ENCODE measurements at regions not wholly inside any gene's neighbourhood (a gene's known extent, or its start where the extent isn't known, plus 50 kb on each side); places are given as distances from the start of the nearest gene placed in this dataset.

GRCh38 chr6:134706153-134706552 is 243.7 kb downstream of the ALDH8A1 start:
- Histone ChIP-seq H3K4me1 (ENCODE audit: control insufficient read depth, extremely low read depth, insufficient read depth, low read length) (no peaks in the 10 kb centered on the region), H3K79me2 (ENCODE audit: control insufficient read depth, insufficient read depth, low read length) (no peaks in the 10 kb centered on the region), H3K36me3 (ENCODE audit: control insufficient read depth in 2 of 2, extremely low read depth in 1 of 2, insufficient read depth in 2 of 2, low read length in 2 of 2) (no peaks in the 10 kb centered on the region), H3K9me3 (replicated peaks; ENCODE audit: control insufficient read depth, insufficient read depth, low read length) (no peaks in the 10 kb centered on the region), H3K4me2 (ENCODE audit: insufficient read depth, low read length) (no peak overlapping the region), H3K9ac (replicated peaks; ENCODE audit: extremely low read depth, insufficient read depth, low read length) (no peak overlapping the region), H2AFZ (ENCODE audit: low read depth, low read length) (no peak overlapping the region), H4K20me1 (replicated peaks; ENCODE audit: control insufficient read depth, extremely low read depth, insufficient read depth, low read length) (no peaks in the 10 kb centered on the region), H3K27me3 (ENCODE audit: control insufficient read depth in 2 of 2, insufficient read depth in 2 of 2, low read length in 2 of 2) (peaks cover 0 to 3% of the 10 kb centered on the region in 2 experiments), H3K9me1 (replicated peaks; ENCODE audit: control insufficient read depth, extremely low read depth, insufficient read depth, low read length) (no peaks in the 10 kb centered on the region), H3K4me3 (replicated peaks in 1 of 3; ENCODE audit: insufficient read depth in 1 of 3, low read depth in 1 of 3, low read length in 3 of 3) (no peak overlapping the region), H3K27ac (ENCODE audit: insufficient read depth, low read depth, low read length) (no peak overlapping the region)
- intact Hi-C loops (cut with micrococcal nuclease) (no loop called here), dilution Hi-C loops (cut with MboI; ENCODE audit: extremely low pct_ligation_motif_present, low sequenced_read_pairs) (no loop called here)
- FAIRE-seq = no peak
- ChIA-PET POLR2A (no interaction called here), CTCF (interaction anchor here (1.0 to 1.8 kb wide), 2 partner anchors 9 to 15 kb away, joined by 4 to 5 read pairs; no protein-coding TSS in a partner anchor)
- no TSS peak for BruUV-seq (replicated peaks)
- no peak for DNase-seq (ENCODE audit: low read depth, low spot score)
- no peak for TF ChIP-seq MYC (IDR thresholded peaks at IDR 0.05; ENCODE audit: low read depth, low read length)
- TF ChIP-seq, protein P1, sequence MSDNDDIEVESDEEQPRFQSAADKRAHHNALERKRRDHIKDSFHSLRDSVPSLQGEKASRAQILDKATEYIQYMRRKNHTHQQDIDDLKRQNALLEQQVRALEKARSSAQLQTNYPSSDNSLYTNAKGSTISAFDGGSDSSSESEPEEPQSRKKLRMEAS (IDR thresholded peaks at IDR 0.05; ENCODE audit: insufficient read depth, insufficient read length) = no peak
- no peak for TF ChIP-seq POLR2A (IDR thresholded peaks at IDR 0.05; ENCODE audit: low read depth, low read length)
- TF ChIP-seq JUN (IDR thresholded peaks at IDR 0.05; ENCODE audit: borderline replicate concordance, insufficient read depth, insufficient read length, low read depth) = no peak
- TF ChIP-seq POLR2AphosphoS5 (IDR thresholded peaks at IDR 0.05; ENCODE audit: insufficient read depth, low read depth, low read length) = no peak
- TF ChIP-seq FOS (IDR thresholded peaks at IDR 0.05; ENCODE audit: borderline replicate concordance, insufficient read depth, low read length) = no peak
- no peak for TF ChIP-seq GATA2 (IDR thresholded peaks at IDR 0.05; ENCODE audit: insufficient read depth, insufficient read length, low read depth, low read length)
- TF ChIP-seq, protein P2, sequence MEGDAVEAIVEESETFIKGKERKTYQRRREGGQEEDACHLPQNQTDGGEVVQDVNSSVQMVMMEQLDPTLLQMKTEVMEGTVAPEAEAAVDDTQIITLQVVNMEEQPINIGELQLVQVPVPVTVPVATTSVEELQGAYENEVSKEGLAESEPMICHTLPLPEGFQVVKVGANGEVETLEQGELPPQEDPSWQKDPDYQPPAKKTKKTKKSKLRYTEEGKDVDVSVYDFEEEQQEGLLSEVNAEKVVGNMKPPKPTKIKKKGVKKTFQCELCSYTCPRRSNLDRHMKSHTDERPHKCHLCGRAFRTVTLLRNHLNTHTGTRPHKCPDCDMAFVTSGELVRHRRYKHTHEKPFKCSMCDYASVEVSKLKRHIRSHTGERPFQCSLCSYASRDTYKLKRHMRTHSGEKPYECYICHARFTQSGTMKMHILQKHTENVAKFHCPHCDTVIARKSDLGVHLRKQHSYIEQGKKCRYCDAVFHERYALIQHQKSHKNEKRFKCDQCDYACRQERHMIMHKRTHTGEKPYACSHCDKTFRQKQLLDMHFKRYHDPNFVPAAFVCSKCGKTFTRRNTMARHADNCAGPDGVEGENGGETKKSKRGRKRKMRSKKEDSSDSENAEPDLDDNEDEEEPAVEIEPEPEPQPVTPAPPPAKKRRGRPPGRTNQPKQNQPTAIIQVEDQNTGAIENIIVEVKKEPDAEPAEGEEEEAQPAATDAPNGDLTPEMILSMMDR (IDR thresholded peaks at IDR 0.05; ENCODE audit: extremely low read depth in 1 of 2, insufficient read depth in 1 of 2, low read depth in 1 of 2, low read length in 2 of 2) = no peak
- no peak for TF ChIP-seq EZH2 (IDR thresholded peaks at IDR 0.05; ENCODE audit: borderline replicate concordance, low read depth, low read length, severe bottlenecking)

All from endothelial cell of umbilical vein (primary cell).